CD14-positive monocyte (primary cell): ENCODE measurements at regions not wholly inside any gene's neighbourhood (a gene's known extent, or its start where the extent isn't known, plus 50 kb on each side); places are given as distances from the start of the nearest gene placed in this dataset.

Experiments
- DNase-seq, 3 donors: peaks; one replicate each; pipeline ENCODE4 v3.0.0-alpha.2; 2011 to 2022
- H2AFZ ChIP-seq: 2 replicates; pipeline ENCODE4 v1.6.0; 2012; ENCODE audit warnings: mild to moderate bottlenecking, low read depth, low read length, inconsistent platforms; ENCODE audit not compliant: insufficient read depth, poor library complexity, severe bottlenecking
- H3K27ac ChIP-seq, 2 donors: 1 replicate in 1 of 2; 2 replicates in 1 of 2; pipeline ENCODE4 v1.5.1; 2012 to 2013; ENCODE audit warnings: low read length in 2 of 2, control low read depth in 1 of 2, inconsistent platforms in 1 of 2, low read depth in 1 of 2, mild to moderate bottlenecking in 1 of 2
- H3K27me3 ChIP-seq, 2 donors: one replicate each; pipeline versions ENCODE4 v1.6.0 to v1.6.1; 2011 to 2013; ENCODE audit warnings: low read length in 2 of 2; ENCODE audit not compliant: control insufficient read depth in 2 of 2, insufficient read depth in 2 of 2
- H3K36me3 ChIP-seq, 2 donors: replicated peaks in 1 of 2; 1 replicate in 1 of 2; 2 replicates in 1 of 2; pipeline versions ENCODE4 v1.5.1 to v1.6.1; 2012 to 2013; ENCODE audit warnings: low read length in 2 of 2, control low read depth in 1 of 2, inconsistent platforms in 1 of 2, mild to moderate bottlenecking in 1 of 2; ENCODE audit not compliant: insufficient read depth in 2 of 2, control insufficient read depth in 1 of 2
- H3K4me1 ChIP-seq, 2 donors: 1 replicate in 1 of 2; 2 replicates in 1 of 2; pipeline versions ENCODE4 v1.5.1 to v1.6.1; 2012 to 2013; ENCODE audit warnings: low read length in 2 of 2, control low read depth in 1 of 2, inconsistent platforms in 1 of 2, mild to moderate bottlenecking in 1 of 2, moderate library complexity in 1 of 2; ENCODE audit not compliant: insufficient read depth in 2 of 2, control insufficient read depth in 1 of 2
- H3K4me2 ChIP-seq: replicated peaks from 2 replicates; pipeline ENCODE3; 2012; ENCODE audit warnings: low read length, moderate library complexity, mild to moderate bottlenecking; ENCODE audit not compliant: poor library complexity, severe bottlenecking; ENCODE audit errors: extremely low read depth
- H3K4me3 ChIP-seq, 3 experiments: fragments of 200-600 bp in 1 of 3; sonication (generic) in 1 of 3; replicated peaks in 1 of 3; 1 replicate in 2 of 3; 2 replicates in 1 of 3; pipeline ENCODE4 v1.5.1; 2011 to 2013; ENCODE audit warnings: low read length in 3 of 3, mild to moderate bottlenecking in 3 of 3, control low read depth in 2 of 3, low read depth in 2 of 3, inconsistent platforms in 1 of 3, moderate library complexity in 1 of 3
- H3K79me2 ChIP-seq: 2 replicates; pipeline ENCODE4 v1.6.0; 2012; ENCODE audit warnings: mild to moderate bottlenecking, control low read depth, inconsistent platforms, low read length, moderate library complexity; ENCODE audit not compliant: insufficient read depth
- H3K9ac ChIP-seq: 2 replicates; pipeline ENCODE4 v1.6.0; 2017; ENCODE audit warnings: low read length, mild to moderate bottlenecking; ENCODE audit not compliant: insufficient read depth, poor library complexity, severe bottlenecking
- H3K9me3 ChIP-seq, 2 donors: replicated peaks in 1 of 2; 1 replicate in 1 of 2; 2 replicates in 1 of 2; pipeline versions ENCODE4 v1.5.1 to v1.6.1; 2012 to 2013; ENCODE audit warnings: low read length in 2 of 2, control low read depth in 1 of 2; ENCODE audit not compliant: control insufficient read depth in 1 of 2, insufficient read depth in 1 of 2
- H4K20me1 ChIP-seq: 2 replicates; pipeline ENCODE4 v1.6.0; 2012; ENCODE audit warnings: mild to moderate bottlenecking, low read length, control low read depth, moderate library complexity; ENCODE audit not compliant: insufficient read depth
- H3K27ac Mint-ChIP-seq, 7 donors: one replicate each; pipeline ENCODE4 v1.8.0; 2020; ENCODE audit warnings: mild to moderate bottlenecking in 7 of 7, mixed read lengths in 7 of 7, moderate library complexity in 6 of 7, inconsistent platforms in 2 of 7
- H3K27me3 Mint-ChIP-seq, 3 donors: one replicate each; pipeline ENCODE4 v1.8.0; 2021 to 2022; ENCODE audit warnings: low read depth in 3 of 3, mild to moderate bottlenecking in 3 of 3, mixed read lengths in 3 of 3, moderate library complexity in 3 of 3, inconsistent platforms in 1 of 3
- H3K36me3 Mint-ChIP-seq, 2 donors: one replicate each; pipeline ENCODE4 v1.8.0; 2020; ENCODE audit warnings: mixed read lengths in 2 of 2, inconsistent platforms in 1 of 2, mild to moderate bottlenecking in 1 of 2
- H3K4me1 Mint-ChIP-seq: one replicate; pipeline ENCODE4 v1.8.0; 2020; ENCODE audit warnings: mild to moderate bottlenecking, mixed read lengths
- H3K4me3 Mint-ChIP-seq, 2 donors: one replicate each; pipeline ENCODE4 v1.8.0; 2020; ENCODE audit warnings: mild to moderate bottlenecking in 2 of 2, mixed read lengths in 2 of 2, moderate library complexity in 1 of 2
- H3K9me3 Mint-ChIP-seq, 7 donors: one replicate each; pipeline ENCODE4 v1.8.0; 2020 to 2022; ENCODE audit warnings: mixed read lengths in 7 of 7, mild to moderate bottlenecking in 6 of 7, moderate library complexity in 6 of 7, inconsistent platforms in 2 of 7
- CTCF ChIP-seq: fragments of 200-600 bp; IDR thresholded peaks from one replicate; pipeline ENCODE4 v1.8.0; 2022; ENCODE audit warnings: antibody characterized with exemption, mild to moderate bottlenecking
- WGBS: methylation state at CpG from one replicate; pipeline ENCODE4 v1.1.5; 2013; ENCODE audit warnings: missing lambda C conversion rate; ENCODE audit not compliant: insufficient coverage; 5-methylcytosine and 5-hydroxymethylcytosine counted together
- intact Hi-C, 2 donors: fragments of 100-400 bp; cut with micrococcal nuclease; formaldehyde crosslinking; loops; one replicate each; pipeline versions ENCODE4 v1.15.0 to v1.15.1; 2023

GRCh38 chr6:144443157-144443556 lies 158.0 kb downstream of the UTRN start:
- DNase-seq, result no peak
- Mint-ChIP-seq H3K36me3 (peaks cover 70 to 72% of the 10 kb centered on the region in 2 donors), H3K4me3 (no peak overlapping the region), H3K4me1 (no peaks in the 10 kb centered on the region), H3K9me3 (peaks cover 14 to 25% (median 19%) of the 10 kb centered on the region in 7 donors), H3K27me3 (peaks cover 0 to 2% (median 0%) of the 10 kb centered on the region in 3 donors), H3K27ac (no peak overlapping the region)
- no peak overlapping the region for H3K9ac ChIP-seq
- no CpG with 5 or more reads among the region's 2 CpGs for WGBS
- H3K4me1 ChIP-seq, result no peaks in the 10 kb centered on the region
- H2AFZ ChIP-seq, result no peak overlapping the region
- H3K4me3 ChIP-seq, result no peak overlapping the region
- H3K79me2 ChIP-seq, result no peaks in the 10 kb centered on the region
- no peaks in the 10 kb centered on the region for H4K20me1 ChIP-seq
- H3K27ac ChIP-seq, result no peak overlapping the region
- TF ChIP-seq CTCF, result no peak
- peaks cover 83 to 94% of the 10 kb centered on the region in 2 donors for H3K36me3 ChIP-seq
- peaks cover 16 to 18% of the 10 kb centered on the region in 2 donors for H3K9me3 ChIP-seq
- H3K27me3 ChIP-seq, result no peaks in the 10 kb centered on the region
- intact Hi-C loops, result no loop called here
- no peak overlapping the region for H3K4me2 ChIP-seq

- H3K27me3 Mint-ChIP-seq, result peaks cover 0 to 2% (median 0%) of the 10 kb centered on the region in 3 donors
- DNase-seq, result no peak
- H3K4me3 Mint-ChIP-seq, result no peak overlapping the region
- intact Hi-C loops, result no loop called here
- H3K79me2 ChIP-seq, result no peaks in the 10 kb centered on the region
- no peaks in the 10 kb centered on the region for H3K4me1 ChIP-seq
- no peak overlapping the region for H3K9ac ChIP-seq
- H2AFZ ChIP-seq, result no peak overlapping the region
- no peak overlapping the region for H3K4me2 ChIP-seq
- H4K20me1 ChIP-seq, result no peaks in the 10 kb centered on the region
- peak overlapping the region in 1 of 7 donors; percentile 8 for H3K27ac Mint-ChIP-seq
- TF ChIP-seq CTCF, result no peak
- no peaks in the 10 kb centered on the region for H3K9me3 Mint-ChIP-seq
- H3K4me1 Mint-ChIP-seq, result no peaks in the 10 kb centered on the region
- WGBS, result no CpG with 5 or more reads among the region's 1 CpG
- no peak overlapping the region for H3K4me3 ChIP-seq
- H3K27me3 ChIP-seq, result no peaks in the 10 kb centered on the region
- no peak overlapping the region for H3K27ac ChIP-seq
- peaks cover 78 to 92% of the 10 kb centered on the region in 2 donors for H3K36me3 ChIP-seq
- H3K9me3 ChIP-seq, result no peaks in the 10 kb centered on the region
- H3K36me3 Mint-ChIP-seq, result peaks cover 56 to 67% of the 10 kb centered on the region in 2 donors
Measured at GRCh38 chr6:144447472-144447871, 162.3 kb downstream of the UTRN start.
